HG03442 (cell line): ENCODE measurements at regions not wholly inside any gene's neighbourhood (a gene's known extent, or its start where the extent isn't known, plus 50 kb on each side); places are given as distances from the start of the nearest gene placed in this dataset.

ENCODE experiments used
- ATAC-seq: cut with Tn5 transposase; IDR thresholded peaks from one replicate; pipeline ENCODE4 v1.9.1; 2021; ENCODE audit warnings: mild to moderate bottlenecking, moderate library complexity; ENCODE audit not compliant: unreplicated experiment

DNA sequence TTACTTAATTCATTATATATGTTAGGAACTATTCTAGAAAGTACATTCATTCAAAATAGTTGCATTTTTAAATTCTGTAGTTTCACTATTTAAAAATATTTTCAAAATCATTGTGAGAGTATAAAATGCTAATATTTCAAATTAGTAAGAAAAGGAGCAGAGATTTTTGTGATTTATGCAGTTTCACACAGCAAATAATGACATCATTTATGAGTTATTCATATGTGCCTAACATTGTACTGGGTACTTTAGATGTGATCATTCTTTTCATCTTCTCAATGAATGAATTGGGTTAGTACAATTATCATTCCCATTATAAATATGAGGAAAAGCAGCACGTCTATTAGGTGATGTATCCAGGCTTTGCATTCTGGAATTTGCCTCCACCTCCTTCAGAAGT, 1451.0 kb upstream of the IGFBP7 start:
- ATAC-seq: no peak

- no peak for ATAC-seq
Observed at GRCh38 chr4:58560736-58561135, 1450.6 kb upstream of the IGFBP7 start.

DNA sequence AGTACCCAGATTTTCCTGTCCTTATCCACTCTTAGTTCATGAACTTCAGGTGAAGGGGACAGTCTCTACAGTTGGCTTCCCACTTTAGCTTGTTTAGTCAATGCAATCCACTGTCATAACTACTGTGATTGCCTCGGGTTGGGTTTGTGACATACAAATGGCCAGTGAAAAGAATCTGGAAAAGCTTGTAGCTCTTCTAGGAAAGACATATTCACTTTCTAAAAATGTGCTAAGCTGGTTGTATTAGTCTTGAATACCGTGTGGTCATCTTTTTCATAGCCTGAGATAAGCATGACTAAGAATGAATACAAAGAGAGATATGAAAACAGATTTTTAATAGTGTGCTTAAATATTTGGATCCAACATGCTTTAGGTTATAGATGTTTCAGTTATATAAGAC, 1443.5 kb upstream of the IGFBP7 start:
- no peak for ATAC-seq

DNA sequence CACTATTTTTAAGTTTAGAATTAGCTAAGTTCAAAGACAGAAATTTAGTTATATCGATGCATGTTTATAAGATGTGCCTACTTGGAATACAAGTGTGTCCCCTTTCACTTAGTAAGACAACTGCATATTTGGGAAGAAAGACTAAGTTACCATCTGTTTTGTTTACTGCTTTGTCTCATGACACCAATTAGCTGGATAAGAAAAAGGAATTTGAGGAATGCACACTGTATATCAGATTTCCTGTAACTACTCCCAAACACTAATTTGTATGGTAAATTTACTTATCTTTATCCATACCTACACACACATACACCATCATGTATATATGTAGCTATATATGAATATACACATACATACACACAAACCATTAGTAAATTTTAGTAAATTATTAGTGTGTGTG, 1442.8 kb upstream of the IGFBP7 start:
- ATAC-seq: no peak

- no peak for ATAC-seq
Observed at GRCh38 chr4:58551676-58552075, 1441.5 kb upstream of the IGFBP7 start.

DNA sequence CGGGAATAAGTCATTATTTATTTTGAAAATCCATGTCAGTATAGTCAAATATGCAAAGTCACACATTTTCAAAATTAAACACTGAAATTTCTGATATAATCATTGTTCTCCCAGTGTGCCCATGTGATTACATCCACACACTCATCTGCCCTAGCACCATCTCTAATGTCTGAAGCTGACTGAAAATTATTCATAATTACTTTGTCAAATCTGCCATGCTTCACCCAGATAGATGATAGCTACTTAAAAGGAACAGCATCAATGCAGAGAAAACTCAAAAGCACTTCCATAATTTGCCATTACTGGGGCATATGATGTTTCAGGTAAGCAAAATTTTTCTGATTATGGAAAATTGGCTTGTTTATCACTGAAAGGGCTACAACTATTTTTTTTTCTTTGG, 1433.3 kb upstream of the IGFBP7 start:
- no peak for ATAC-seq

- ATAC-seq: no peak
Observed at GRCh38 chr4:58541926-58542325, 1431.7 kb upstream of the IGFBP7 start.

- no peak for ATAC-seq
Observed at GRCh38 chr4:58522765-58523382, 1412.7 kb upstream of the IGFBP7 start.

DNA sequence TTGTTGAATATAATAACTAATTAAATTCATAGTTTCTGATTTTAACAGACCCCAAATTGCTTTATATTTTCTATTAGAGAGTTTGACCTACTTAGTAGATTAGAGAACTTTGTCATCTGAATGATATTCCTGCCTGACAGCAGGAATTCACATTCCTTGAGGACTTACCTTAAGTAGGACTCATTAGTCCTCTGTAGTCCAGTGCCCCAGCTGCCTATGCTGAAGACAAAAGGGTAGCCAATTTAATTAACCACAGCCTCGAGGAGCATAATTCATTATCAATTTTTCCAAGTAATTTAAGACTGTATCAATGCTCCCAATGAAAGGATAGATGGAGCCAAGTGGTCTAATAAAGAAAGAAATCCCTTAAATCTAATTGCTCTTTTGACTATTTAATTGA, 1405.0 kb upstream of the IGFBP7 start:
- no peak for ATAC-seq

DNA sequence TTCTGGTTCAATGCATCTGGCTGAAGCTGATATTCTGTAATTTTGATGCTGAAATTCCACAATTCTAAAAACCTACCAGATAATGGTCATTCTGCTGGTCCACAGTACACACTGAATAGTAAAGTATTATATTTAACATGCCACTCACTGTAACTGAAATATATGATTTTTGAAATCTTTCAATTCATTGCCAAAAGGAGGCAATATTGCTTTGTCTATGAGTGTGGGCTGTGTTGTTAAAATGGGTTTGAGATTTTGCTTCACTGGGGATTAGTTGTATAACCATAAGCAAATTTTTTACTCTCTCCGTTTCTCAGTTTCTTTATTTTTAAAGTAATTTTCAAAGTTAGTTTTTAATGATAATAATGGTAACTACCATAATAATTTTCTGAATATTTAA, 1404.1 kb upstream of the IGFBP7 start:
- no peak for ATAC-seq

- no peak for ATAC-seq
Observed at GRCh38 chr4:58510652-58511051, 1400.5 kb upstream of the IGFBP7 start.

DNA sequence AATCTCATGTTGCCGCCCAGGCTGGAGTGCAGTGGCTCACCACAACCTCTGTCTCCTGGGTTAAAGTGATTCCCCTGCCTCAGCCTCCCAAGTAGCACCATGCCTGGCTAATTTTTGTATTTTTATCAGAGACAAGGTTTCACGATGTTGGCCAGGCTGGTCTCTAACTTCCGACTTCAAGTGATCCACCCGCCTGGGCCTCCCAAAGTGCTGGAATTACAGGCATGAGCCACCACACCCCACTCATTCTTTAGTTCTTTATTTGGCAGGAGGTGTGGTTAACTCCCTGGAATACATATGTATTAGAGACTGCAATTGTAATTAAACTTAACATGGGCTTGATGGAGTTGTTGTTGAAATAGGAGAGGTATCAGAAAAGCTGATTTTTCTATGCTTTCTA, 1396.9 kb upstream of the IGFBP7 start:
- no peak for ATAC-seq

- no peak for ATAC-seq
Observed at GRCh38 chr4:58502839-58503238, 1392.7 kb upstream of the IGFBP7 start.

DNA sequence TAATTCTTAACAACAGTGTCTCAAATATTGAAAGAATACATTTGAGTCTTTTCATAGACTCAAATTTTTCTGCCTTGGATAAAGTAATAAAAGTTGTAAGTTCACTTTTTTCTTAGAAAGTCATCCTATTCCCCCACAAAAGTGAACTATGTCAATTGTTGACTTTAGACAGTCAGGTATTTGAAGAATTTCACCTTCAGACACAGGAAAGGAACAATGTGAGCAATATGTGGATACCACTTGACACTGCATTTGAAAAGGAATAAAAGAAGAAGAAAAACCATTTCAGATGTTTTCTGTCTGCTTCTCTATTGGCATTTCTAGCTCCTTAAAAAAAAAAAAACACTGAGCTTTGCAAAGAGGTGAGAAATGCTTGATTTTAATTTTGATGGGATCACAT, 1389.0 kb upstream of the IGFBP7 start:
- no peak for ATAC-seq

GRCh38 chr4:58491620-58492019, 1381.4 kb upstream of the IGFBP7 start:
- no peak for ATAC-seq

GRCh38 chr4:58477950-58478349, 1367.8 kb upstream of the IGFBP7 start:
- no peak for ATAC-seq

- no peak for ATAC-seq
Observed at GRCh38 chr4:58477513-58477912, 1367.3 kb upstream of the IGFBP7 start.

DNA sequence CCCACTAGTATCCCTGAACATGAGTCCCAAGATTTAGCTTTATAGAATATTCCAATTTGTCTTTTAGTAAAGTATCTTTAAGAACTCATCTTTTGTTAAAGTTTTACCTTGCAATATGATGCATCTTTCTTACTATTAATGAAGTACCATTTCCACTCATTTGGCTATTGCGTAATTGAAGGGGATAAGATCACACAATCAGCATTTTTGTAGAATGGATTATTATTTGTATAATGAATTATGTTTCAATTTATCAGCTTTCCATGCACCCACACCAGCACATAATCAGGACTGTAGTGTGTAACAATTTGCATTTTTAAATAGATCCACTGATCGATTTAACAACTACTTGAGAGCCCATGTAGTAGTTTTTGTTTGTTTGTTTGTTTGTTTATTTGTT, 1364.9 kb upstream of the IGFBP7 start:
- no peak for ATAC-seq

DNA sequence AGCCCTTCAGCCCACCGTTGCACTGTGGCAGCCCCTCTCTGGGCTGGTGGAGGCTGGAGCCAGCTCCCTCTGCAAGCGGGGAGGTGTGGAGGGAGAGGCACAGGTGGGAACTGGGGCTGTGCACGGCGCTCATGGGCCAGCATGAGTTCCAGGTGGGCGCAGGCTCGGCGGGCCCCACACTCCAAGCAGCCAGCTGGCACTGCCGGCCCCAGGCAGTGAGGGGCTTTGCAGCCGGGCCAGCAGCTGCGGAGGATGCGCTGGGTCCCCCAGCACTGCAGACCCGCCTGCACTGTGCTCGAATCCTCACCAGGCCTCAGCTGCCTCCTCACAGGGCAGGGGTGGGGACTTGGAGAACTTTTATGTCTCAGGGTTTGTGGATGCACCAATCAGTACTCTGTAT, 1354.8 kb upstream of the IGFBP7 start:
- ATAC-seq: no peak

DNA sequence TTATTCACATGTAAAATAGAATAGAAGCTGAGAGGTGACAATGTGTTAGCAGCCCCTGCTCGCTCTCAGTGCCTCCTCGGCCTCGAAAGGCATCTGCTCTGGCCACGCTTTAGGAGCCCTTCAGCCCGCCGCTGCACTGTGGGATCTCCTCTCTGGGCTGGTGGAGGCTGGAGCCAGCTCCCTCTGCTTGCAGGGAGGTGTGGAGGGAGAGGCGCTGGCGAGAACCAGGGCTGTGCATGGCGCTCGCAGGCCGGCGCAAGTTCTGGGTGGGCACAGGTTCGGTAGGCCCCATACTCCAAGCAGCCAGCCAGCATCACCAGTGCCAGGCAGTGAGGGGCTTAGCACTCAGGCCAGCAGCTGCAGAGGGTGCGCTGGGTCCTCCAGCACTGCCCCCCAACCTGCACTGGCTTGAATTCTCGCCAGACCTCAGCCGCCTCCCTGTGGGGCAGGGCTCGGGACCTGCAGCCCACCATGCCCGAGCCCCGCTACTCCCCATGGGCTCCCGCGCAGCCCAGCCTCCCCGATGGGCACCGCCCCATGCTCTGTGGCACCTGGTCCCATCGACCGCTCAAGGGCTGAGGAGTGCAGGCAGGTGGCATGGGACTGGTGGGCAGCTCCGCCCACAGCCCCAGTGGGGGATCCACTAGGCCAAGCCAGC, 1346.7 kb upstream of the IGFBP7 start:
- no peak for ATAC-seq

- no peak for ATAC-seq
Observed at GRCh38 chr4:58453956-58454355, 1343.8 kb upstream of the IGFBP7 start.

DNA sequence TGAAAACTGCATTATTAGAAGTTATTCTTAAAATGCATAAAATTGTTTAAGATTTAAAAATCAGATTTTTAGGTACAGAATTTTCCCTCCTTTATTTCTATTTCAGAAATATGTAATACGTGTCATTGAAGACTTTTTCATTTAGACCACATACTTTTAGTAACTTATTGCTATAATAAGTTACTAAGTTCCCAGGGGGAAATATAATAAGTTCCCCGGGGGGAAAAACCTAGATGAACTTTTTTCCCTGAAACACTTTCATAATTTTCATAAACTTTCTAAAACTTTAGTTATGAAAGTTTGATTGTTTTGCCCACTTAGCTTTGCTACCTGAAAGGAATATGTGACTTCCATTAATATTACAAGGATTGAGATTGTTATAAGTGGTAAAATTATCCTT, 1341.5 kb upstream of the IGFBP7 start:
- no peak for ATAC-seq

- ATAC-seq: no peak
Observed at GRCh38 chr4:58435871-58436270, 1325.7 kb upstream of the IGFBP7 start.
